Neural cell (in vitro differentiated cells): ENCODE measurements at regions not wholly inside any gene's neighbourhood (a gene's known extent, or its start where the extent isn't known, plus 50 kb on each side); places are given as distances from the start of the nearest gene placed in this dataset.

ENCODE experiments used
- H2AFZ ChIP-seq: fragments of 200-600, 300-800 bp; sonication (generic), shearing (Covaris generic); 2 replicates; pipeline ENCODE4 v1.6.0; 2014; ENCODE audit warnings: low read depth, mild to moderate bottlenecking, antibody characterized with exemption, low read length, moderate library complexity
- H3F3A ChIP-seq: fragments of 200-600 bp; shearing (Covaris generic); 2 replicates; pipeline ENCODE4 v1.6.1; 2016; ENCODE audit warnings: mild to moderate bottlenecking, moderate library complexity, mixed read lengths, antibody characterized with exemption, low read length; ENCODE audit not compliant: insufficient read depth, poor library complexity, severe bottlenecking
- H3K27ac ChIP-seq: fragments of 200-600, 300-800 bp; sonication (generic), shearing (Covaris generic); 2 replicates; pipeline ENCODE4 v1.5.1; 2014; ENCODE audit warnings: mild to moderate bottlenecking, low read length, moderate library complexity
- H3K27me3 ChIP-seq: fragments of 300-800, 200-600 bp; sonication (generic), shearing (Covaris generic); 2 replicates; pipeline ENCODE4 v1.6.0; 2014; ENCODE audit warnings: mild to moderate bottlenecking, low read depth, low read length, moderate library complexity; ENCODE audit not compliant: insufficient read depth
- H3K36me3 ChIP-seq: fragments of 300-800, 200-600 bp; sonication (generic), shearing (Covaris generic); 2 replicates; pipeline ENCODE4 v1.5.1; 2014; ENCODE audit warnings: mild to moderate bottlenecking, antibody characterized with exemption, low read length, moderate library complexity; ENCODE audit not compliant: insufficient read depth
- H3K4me2 ChIP-seq: fragments of 300-800, 200-600 bp; sonication (generic), shearing (Covaris generic); 2 replicates; pipeline ENCODE4 v1.6.0; 2014; ENCODE audit warnings: mild to moderate bottlenecking, low read length
- H3K4me3 ChIP-seq: fragments of 300-800, 200-600 bp; sonication (generic), shearing (Covaris generic); 2 replicates; pipeline ENCODE4 v1.5.1; 2014; ENCODE audit warnings: mild to moderate bottlenecking, low read length, moderate library complexity
- H3K79me2 ChIP-seq: fragments of 200-600 bp; shearing (Covaris generic); replicated peaks from 2 replicates; pipeline ENCODE4 v1.6.0; 2014; ENCODE audit warnings: mild to moderate bottlenecking, low read length, moderate library complexity; ENCODE audit not compliant: insufficient read depth
- H3K9ac ChIP-seq: fragments of 300-800, 200-600 bp; sonication (generic), shearing (Covaris generic); 2 replicates; pipeline ENCODE4 v1.6.1; 2016; ENCODE audit warnings: mild to moderate bottlenecking, low read length, mixed read lengths
- H3K9me2 ChIP-seq: fragments of 200-600 bp; shearing (Covaris generic); 2 replicates; pipeline ENCODE4 v1.6.1; 2016; ENCODE audit warnings: mild to moderate bottlenecking, low read length, mixed read lengths; ENCODE audit not compliant: insufficient read depth
- H3K9me3 ChIP-seq: fragments of 200-600, 300-800 bp; sonication (generic), shearing (Covaris generic); 2 replicates; pipeline ENCODE4 v1.6.1; 2016; ENCODE audit warnings: mild to moderate bottlenecking, mixed run types, low read length, moderate library complexity, mixed read lengths
- H4K20me1 ChIP-seq: fragments of 200-600 bp; shearing (Covaris generic); 2 replicates; pipeline ENCODE4 v1.6.1; 2016; ENCODE audit warnings: mild to moderate bottlenecking, mixed run types; ENCODE audit not compliant: insufficient read depth
- EP300 ChIP-seq: fragments of 450-650 bp; conservative IDR thresholded peaks from 2 replicates; pipeline ENCODE4 v1.6.1; 2014; ENCODE audit warnings: antibody characterized with exemption, mild to moderate bottlenecking, moderate library complexity; ENCODE audit not compliant: poor library complexity, severe bottlenecking
- EZH2 ChIP-seq: fragments of 200-600, 300-800 bp; shearing (Covaris generic), sonication (generic); IDR thresholded peaks from 2 replicates; pipeline ENCODE4 v1.6.1; 2014; ENCODE audit warnings: antibody characterized with exemption, low read length, borderline replicate concordance, mild to moderate bottlenecking; ENCODE audit not compliant: insufficient read depth, poor library complexity, severe bottlenecking
- MXI1 ChIP-seq: fragments of 450-650 bp; conservative IDR thresholded peaks from 2 replicates; pipeline ENCODE4 v1.6.1; 2014; ENCODE audit warnings: antibody characterized with exemption, mild to moderate bottlenecking; ENCODE audit not compliant: poor library complexity, severe bottlenecking
- POLR2AphosphoS5 ChIP-seq: IDR thresholded peaks from 2 replicates; pipeline ENCODE4 v1.6.1; 2012
- RAD21 ChIP-seq: fragments of 450-650 bp; conservative IDR thresholded peaks from 2 replicates; pipeline ENCODE4 v1.6.1; 2014; ENCODE audit warnings: antibody characterized with exemption, mild to moderate bottlenecking, moderate library complexity
- REST ChIP-seq: IDR thresholded peaks from 2 replicates; pipeline ENCODE4 v1.6.1; 2012; ENCODE audit warnings: borderline replicate concordance
- SMC3 ChIP-seq: fragments of 450-650 bp; conservative IDR thresholded peaks from 2 replicates; pipeline ENCODE4 v1.6.1; 2014; ENCODE audit warnings: antibody characterized with exemption, mild to moderate bottlenecking, moderate library complexity; ENCODE audit not compliant: poor library complexity
- TAF1 ChIP-seq: IDR thresholded peaks from 2 replicates; pipeline ENCODE4 v1.6.1; 2012; ENCODE audit warnings: low read depth
- TF ChIP-seq, protein P1 (sequence below): fragments of 450-650 bp; IDR thresholded peaks from 2 replicates; pipeline ENCODE4 v1.5.1; 2014; ENCODE audit warnings: antibody characterized with exemption, mild to moderate bottlenecking, moderate library complexity; ENCODE audit not compliant: poor library complexity, severe bottlenecking

- no peak overlapping the region for H3K4me3 ChIP-seq
- H3F3A ChIP-seq: no peaks in the 10 kb centered on the region
- H3K36me3 ChIP-seq: no peaks in the 10 kb centered on the region
- no peak overlapping the region for H3K9ac ChIP-seq
- H3K9me2 ChIP-seq: no peaks in the 10 kb centered on the region
- H3K4me2 ChIP-seq: no peak overlapping the region
- H3K9me3 ChIP-seq: no peaks in the 10 kb centered on the region
- H3K79me2 ChIP-seq: no peaks in the 10 kb centered on the region
- no peaks in the 10 kb centered on the region for H3K27me3 ChIP-seq
- H3K27ac ChIP-seq: no peak overlapping the region
- H4K20me1 ChIP-seq: no peaks in the 10 kb centered on the region
- TF ChIP-seq EP300 (no peak), EZH2 (no peak), TAF1 (no peak), SMC3 (no peak), REST (no peak), MXI1 (no peak), RAD21 (no peak), POLR2AphosphoS5 (no peak)
- TF ChIP-seq, protein P1, sequence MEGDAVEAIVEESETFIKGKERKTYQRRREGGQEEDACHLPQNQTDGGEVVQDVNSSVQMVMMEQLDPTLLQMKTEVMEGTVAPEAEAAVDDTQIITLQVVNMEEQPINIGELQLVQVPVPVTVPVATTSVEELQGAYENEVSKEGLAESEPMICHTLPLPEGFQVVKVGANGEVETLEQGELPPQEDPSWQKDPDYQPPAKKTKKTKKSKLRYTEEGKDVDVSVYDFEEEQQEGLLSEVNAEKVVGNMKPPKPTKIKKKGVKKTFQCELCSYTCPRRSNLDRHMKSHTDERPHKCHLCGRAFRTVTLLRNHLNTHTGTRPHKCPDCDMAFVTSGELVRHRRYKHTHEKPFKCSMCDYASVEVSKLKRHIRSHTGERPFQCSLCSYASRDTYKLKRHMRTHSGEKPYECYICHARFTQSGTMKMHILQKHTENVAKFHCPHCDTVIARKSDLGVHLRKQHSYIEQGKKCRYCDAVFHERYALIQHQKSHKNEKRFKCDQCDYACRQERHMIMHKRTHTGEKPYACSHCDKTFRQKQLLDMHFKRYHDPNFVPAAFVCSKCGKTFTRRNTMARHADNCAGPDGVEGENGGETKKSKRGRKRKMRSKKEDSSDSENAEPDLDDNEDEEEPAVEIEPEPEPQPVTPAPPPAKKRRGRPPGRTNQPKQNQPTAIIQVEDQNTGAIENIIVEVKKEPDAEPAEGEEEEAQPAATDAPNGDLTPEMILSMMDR: no peak
- H2AFZ ChIP-seq: no peak overlapping the region
Observed at GRCh38 chr18:54769526-54770464, 58.5 kb upstream of the RAB27B start.

DNA sequence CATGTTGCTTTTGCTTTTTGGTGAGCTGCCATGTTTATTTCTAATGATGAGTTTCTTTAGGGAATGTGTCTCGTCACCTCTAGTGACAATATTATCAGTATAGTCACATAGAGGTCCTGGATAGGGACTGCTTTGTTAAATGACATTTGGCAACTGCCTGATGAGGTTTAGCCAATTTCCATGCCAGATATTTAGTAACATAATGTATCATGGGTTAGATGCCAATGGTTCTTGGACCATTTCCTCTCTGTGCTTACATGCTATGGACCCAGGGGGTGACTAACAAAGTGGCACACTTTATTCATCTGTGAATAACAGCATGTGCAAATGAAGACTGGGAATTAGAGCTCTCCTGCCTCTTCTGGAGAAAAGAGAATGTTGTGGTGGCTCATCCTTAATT, 56.2 kb upstream of the RAB27B start:
- Histone ChIP-seq H2AFZ (no peak overlapping the region), H3K79me2 (no peaks in the 10 kb centered on the region), H3K27me3 (no peaks in the 10 kb centered on the region), H3K9me2 (no peaks in the 10 kb centered on the region), H3K36me3 (no peaks in the 10 kb centered on the region), H3K9ac (no peak overlapping the region), H3K4me3 (no peak overlapping the region), H3K9me3 (no peaks in the 10 kb centered on the region), H3F3A (no peaks in the 10 kb centered on the region), H3K27ac (no peak overlapping the region), H4K20me1 (no peaks in the 10 kb centered on the region), H3K4me2 (no peak overlapping the region)
- TF ChIP-seq RAD21 (no peak), EZH2 (no peak), TAF1 (no peak), MXI1 (no peak)
- TF ChIP-seq, protein P1: no peak
